Globus pallidus (tissue), 1 donor: ENCODE measurements at regions not wholly inside any gene's neighbourhood (a gene's known extent, or its start where the extent isn't known, plus 50 kb on each side); places are given as distances from the start of the nearest gene placed in this dataset.

ENCODE experiments used
- DNase-seq: peaks from one replicate; pipeline ENCODE4 v3.0.0-alpha.2; 2015; ENCODE audit warnings: low spot score

- no peak for DNase-seq
Measured at GRCh38 chr6:166050559-166050958, 117.1 kb downstream of the TBXT start.

DNA sequence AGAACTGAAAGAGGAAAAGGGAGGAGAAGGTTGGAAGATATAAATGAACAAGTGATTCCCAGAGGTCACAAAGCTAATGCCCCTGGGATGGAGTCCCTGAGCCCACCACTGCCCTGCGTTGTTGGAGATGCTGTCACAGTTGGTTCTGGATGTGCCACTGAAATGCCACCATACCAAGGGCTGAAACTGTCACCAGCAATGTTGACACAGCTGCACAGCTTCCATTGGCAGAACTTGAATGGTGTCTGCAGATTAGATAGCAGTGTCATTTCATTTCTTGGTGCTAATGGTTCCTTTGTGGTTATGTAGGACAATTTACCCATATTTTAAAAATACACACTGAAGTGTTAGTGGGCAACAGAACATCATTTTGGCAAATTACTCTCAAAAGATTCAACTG, 120.7 kb downstream of the TBXT start:
- DNase-seq, result no peak

- DNase-seq, result no peak
Measured at GRCh38 chr6:166046226-166046625, 121.4 kb downstream of the TBXT start.

GRCh38 chr6:166045860-166046200, 121.8 kb downstream of the TBXT start:
- DNase-seq, result no peak

GRCh38 chr6:166045173-166045859, 122.3 kb downstream of the TBXT start:
- no peak for DNase-seq

DNA sequence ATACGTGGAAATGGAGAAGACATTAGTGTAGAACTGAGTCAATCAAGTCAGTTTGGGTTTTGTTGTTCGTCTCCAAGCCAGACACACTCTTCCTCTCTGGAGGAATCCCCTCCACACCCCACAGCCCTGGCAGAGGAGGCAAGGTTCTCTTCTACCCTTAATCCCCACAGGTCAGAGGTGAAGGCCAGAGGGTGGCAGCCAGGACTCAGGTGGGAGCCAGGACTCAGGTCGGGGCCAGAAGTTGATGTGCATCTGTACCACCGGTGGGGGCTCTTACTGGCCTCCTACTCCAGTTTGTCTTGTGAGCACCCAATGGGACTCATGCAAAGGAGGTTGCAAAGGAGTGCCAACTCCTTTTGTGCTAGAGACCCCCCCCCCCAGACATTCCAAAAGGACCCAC, 126.4 kb downstream of the TBXT start:
- no peak for DNase-seq

- no peak for DNase-seq
Measured at GRCh38 chr6:166040292-166040691, 127.4 kb downstream of the TBXT start.

- no peak for DNase-seq
Measured at GRCh38 chr6:166036316-166037095, 131.1 kb downstream of the TBXT start.

DNA sequence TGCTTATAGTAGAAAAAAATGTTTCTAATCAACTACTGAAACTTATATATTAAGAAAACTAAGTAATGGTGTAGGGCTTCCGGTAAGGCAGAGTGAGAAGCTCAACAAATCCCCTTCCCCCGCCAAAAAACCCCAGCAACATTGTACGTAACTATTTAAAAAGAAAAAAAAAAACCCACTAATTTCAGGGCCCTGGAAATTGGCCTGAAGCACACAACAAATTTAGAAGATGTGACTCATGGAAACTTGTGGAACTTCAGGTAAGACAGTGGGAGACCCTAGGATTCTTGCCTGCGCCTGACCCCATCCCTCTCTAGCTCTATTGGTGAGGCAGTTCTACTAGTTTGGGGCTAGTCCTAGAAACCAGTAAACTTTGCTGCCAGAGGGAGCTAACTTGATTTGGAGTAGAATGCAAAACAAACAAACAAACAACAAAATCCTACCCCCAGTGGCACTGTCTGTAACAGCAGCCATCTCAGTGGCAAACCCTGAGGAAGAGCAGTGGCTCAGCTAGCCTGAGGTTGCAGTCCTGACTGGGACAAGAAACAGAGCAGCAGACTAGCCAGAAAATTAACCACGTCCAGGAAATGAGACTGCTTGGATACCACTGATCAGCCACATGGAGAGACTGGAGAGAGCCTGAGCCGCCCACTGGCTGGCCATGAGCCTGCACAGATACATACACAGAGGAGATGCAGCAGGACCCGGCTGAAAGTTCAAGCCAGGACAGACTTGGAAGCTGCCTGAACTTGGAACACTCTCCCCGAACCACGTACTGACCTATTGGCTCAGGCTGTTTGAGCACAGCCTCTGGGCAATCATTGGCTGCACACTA, 135.1 kb downstream of the TBXT start:
- DNase-seq, result no peak

- DNase-seq, result no peak
Measured at GRCh38 chr6:166031275-166031674, 136.4 kb downstream of the TBXT start.

DNA sequence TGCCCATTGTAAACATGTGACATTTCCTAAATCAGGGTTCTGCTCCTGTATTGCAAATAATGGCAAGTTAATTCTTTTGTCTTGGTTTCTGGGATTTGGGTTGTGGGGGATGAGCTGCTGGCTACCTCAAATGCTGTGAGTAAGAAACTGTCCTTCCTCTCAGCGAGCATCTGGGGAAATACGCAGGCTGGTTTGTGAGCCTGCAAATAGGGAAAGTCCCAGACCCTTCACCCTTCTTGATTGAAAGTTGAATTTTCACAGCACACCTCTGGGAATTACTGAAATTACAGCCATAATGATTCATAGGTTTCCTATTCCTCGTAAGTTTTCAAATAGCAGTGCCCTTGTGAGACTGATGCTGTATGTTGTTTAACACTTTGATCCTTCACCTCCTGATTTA, 138.1 kb downstream of the TBXT start:
- no peak for DNase-seq

- no peak for DNase-seq
Measured at GRCh38 chr6:166027761-166028160, 139.9 kb downstream of the TBXT start.

DNA sequence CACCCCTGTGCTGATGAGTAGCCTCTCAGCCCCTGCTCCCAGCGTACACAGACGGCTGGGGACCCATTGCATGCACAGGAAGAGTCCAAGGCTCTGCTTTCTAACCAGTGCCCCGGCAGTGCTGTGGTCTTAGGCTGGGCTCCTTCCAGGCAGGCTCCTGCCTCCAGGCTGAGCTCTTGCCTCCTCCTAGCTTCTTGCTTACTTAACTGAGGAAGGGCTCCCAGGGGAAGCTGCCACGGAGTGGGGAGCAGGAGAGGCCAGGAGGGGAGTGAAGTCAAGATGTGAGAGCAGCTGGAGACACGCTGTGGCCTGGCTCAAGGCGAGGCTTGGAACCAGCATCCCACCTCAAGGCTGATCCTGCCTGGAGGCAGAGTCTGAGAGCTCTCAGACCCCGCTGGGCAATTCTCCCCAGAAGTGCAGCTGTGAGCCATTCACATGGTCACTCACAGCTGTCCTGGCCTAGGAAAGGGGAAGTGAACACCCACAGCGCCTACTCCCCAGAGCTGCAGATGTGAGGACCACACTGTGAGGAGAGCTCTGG, 141.0 kb downstream of the TBXT start:
- no peak for DNase-seq

DNA sequence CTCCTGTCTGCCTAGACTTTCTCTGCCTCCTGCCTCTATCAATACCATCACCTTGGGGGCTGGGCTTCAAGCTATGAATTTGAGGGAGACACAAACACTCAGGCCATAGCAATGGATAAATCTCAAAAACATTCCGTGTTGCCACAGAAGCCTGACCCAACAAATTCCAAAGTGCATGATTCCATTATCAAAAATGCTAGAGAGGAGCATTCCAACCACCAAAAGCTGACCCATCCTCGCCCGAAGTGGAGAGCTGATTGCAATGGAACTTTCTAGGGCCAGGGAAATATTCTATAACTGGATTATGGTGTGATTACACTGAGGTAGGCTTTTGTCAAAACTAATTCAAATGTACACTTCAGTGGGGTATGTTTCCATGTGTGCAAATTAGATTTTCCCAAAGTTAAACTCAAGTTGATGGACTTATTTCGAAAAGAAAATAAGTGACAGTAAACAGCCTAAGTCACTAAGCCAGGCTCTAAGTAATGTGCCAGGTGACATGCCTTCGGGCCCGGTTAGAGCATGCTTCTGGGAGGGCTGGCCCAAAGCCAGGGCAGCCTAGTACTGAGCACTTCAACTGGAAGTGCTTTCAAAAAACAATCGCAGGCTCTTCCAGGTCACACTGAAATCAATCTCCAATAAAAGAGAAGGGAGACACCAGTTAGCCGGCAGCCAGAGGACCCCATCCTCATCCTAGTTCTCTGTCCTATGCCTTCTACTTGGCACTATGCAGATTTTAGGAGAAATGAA, 142.3 kb downstream of the TBXT start:
- no peak for DNase-seq

GRCh38 chr6:166024252-166024651, 143.4 kb downstream of the TBXT start:
- DNase-seq, result no peak

DNA sequence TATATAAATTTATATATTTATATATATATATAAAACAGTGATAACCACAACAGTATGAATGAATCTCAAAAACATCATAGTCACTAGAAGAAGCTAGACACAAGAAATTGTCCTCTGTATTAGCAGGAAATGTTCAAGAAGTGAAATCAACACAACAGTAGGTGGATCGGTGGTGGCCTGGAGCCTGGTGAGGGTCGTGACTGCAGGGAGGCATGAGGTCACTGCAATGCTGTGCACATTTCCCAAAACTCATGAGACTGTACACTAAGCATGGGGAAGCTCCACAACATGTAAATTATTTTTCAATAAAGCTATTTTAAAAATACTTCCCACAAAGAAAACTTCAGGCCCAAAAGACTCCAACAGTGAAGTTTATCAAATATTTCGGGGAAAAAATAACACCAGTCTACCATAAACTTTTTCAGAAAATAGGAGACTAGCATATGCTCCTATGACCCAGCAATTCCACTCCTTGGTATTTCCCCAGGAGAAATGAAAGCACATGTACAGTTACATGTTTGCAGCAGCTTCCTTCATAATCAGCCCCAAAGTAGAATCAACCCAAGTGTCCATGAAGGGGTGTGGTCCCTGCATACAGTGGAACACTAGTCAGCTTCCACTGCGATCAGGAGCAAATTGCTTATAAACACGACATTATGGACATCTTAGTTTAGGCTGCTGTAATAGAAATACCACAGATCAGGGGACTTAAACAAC, 144.2 kb downstream of the TBXT start:
- DNase-seq, result no peak

DNA sequence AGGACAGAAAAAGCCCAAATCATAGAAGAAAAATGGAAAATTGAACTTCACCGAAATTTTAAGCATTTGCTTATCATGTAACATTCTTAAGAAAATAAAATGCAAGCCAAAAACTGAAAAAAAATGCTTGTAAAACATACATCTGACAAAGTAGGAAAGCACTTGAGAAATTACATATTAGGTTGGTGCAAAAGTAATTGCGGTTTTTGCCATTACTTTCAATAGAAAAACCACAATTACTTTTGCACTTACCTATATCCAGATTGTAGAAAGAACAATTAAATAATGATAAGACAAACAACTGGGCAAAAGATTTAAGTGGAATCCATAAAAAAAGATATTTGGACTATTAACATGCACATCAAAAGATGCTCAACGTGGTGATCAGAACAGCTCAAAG, 146.2 kb downstream of the TBXT start:
- no peak for DNase-seq

DNA sequence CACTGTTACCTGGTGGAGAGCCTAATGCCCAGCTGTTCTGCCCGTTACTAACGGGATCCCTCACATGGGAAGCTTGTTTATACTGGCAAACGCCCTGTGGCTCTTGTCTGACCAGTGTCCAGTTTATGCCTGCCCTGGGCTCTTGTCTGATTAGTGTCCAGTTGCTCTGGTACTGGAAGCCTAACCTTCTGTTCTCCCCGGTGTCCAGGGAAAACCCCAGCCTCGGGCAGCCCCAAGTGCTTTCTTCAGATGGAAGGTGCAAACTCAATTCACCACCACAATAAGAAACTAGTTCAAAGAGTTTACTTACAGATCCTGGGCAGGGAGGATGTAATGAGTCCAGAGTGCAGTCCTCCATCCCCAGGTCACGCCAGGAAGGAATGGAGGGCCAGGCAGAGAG, 148.4 kb downstream of the TBXT start:
- DNase-seq, result no peak

GRCh38 chr6:166017032-166017635, 150.5 kb downstream of the TBXT start:
- no peak for DNase-seq

GRCh38 chr6:166014966-166015365, 152.7 kb downstream of the TBXT start:
- DNase-seq, result no peak
